Spleen (tissue), 11 donors: ENCODE measurements at regions not wholly inside any gene's neighbourhood (a gene's known extent, or its start where the extent isn't known, plus 50 kb on each side); places are given as distances from the start of the nearest gene placed in this dataset.

ENCODE experiments used
- DNase-seq: peaks from one replicate; pipeline ENCODE4 v3.0.0-alpha.2; 2020
- H3K27ac ChIP-seq, 8 donors: fragments of 200-600 bp; sonication (generic) in 7 of 8; 1 replicate in 4 of 8; 2 replicates in 4 of 8; pipeline versions ENCODE4 v1.5.0 to v1.8.0; 2016 to 2021; ENCODE audit warnings: inconsistent platforms in 4 of 8, mild to moderate bottlenecking in 4 of 8, moderate library complexity in 1 of 8
- H3K27me3 ChIP-seq, 7 donors: fragments of 200-600 bp; sonication (generic) in 6 of 7; replicated peaks in 1 of 7; 1 replicate in 4 of 7; 2 replicates in 3 of 7; pipeline versions ENCODE4 v1.5.0 to v1.8.0; 2016 to 2021; ENCODE audit warnings: inconsistent platforms in 3 of 7, mild to moderate bottlenecking in 1 of 7
- H3K36me3 ChIP-seq, 6 donors: fragments of 200-600 bp; sonication (generic) in 5 of 6; 1 replicate in 4 of 6; 2 replicates in 2 of 6; pipeline versions ENCODE4 v1.5.0 to v1.8.0; 2016 to 2021; ENCODE audit warnings: inconsistent platforms in 2 of 6
- H3K4me1 ChIP-seq, 6 donors: fragments of 200-600 bp; sonication (generic) in 5 of 6; 1 replicate in 3 of 6; 2 replicates in 3 of 6; pipeline versions ENCODE4 v1.5.0 to v1.8.0; 2016 to 2021; ENCODE audit warnings: inconsistent platforms in 3 of 6
- H3K4me3 ChIP-seq, 8 donors: fragments of 200-600 bp; sonication (generic) in 7 of 8; 1 replicate in 4 of 8; 2 replicates in 4 of 8; pipeline versions ENCODE4 v1.5.0 to v1.8.0; 2016 to 2021; ENCODE audit warnings: inconsistent platforms in 4 of 8, mild to moderate bottlenecking in 4 of 8, moderate library complexity in 2 of 8
- H3K9me3 ChIP-seq, 8 donors: fragments of 200-600 bp; sonication (generic) in 7 of 8; 1 replicate in 4 of 8; 2 replicates in 4 of 8; pipeline versions ENCODE4 v1.5.0 to v1.8.0; 2016 to 2021; ENCODE audit warnings: inconsistent platforms in 4 of 8
- POLR2A ChIP-seq, 3 donors: fragments of 450-650 bp; IDR thresholded peaks; one replicate each; pipeline ENCODE4 v1.5.1; 2017; ENCODE audit warnings: antibody characterized with exemption in 3 of 3, mild to moderate bottlenecking in 1 of 3
- POLR2AphosphoS5 ChIP-seq, 3 donors: sonication (generic); formaldehyde crosslinking; IDR thresholded peaks; one replicate each; pipeline ENCODE4 v1.5.1; 2017; ENCODE audit warnings: antibody characterized with exemption in 3 of 3
- WGBS, 5 donors: extraction: QIAGEN DNeasy Blood & Tissue Kit in 3 of 5; methylation state at CpG; one replicate each; pipeline versions ENCODE4 v1.1.5 to v1.1.7; 2013 to 2018; 5-methylcytosine and 5-hydroxymethylcytosine counted together
- intact Hi-C: fragments of 100-400 bp; cut with DNase I; formaldehyde crosslinking; loops from one replicate; pipeline ENCODE4 v1.15.0; 2023; ENCODE audit warnings: low total_unique reads
- TF ChIP-seq, protein P1 (sequence below), 11 experiments: fragments of 200-600 bp in 7 of 11; fragments of 450-650 bp in 4 of 11; sonication (generic) in 4 of 11; IDR thresholded peaks in 8 of 11; conservative IDR thresholded peaks in 3 of 11; 1 replicate in 7 of 11; 2 replicates in 4 of 11; pipeline versions ENCODE4 v1.4.0 to v1.8.0; 2016 to 2021; ENCODE audit warnings: antibody characterized with exemption in 11 of 11, inconsistent platforms in 4 of 11, mild to moderate bottlenecking in 1 of 11
- donor health status: healthy with polysubstance abuse.
- donor health status: DM: no; HTN: no; CAD: no; lungs with moderate emphysema.
- donor health status: DM: no; HTN: no; CAD: no.
- donor health status: Bipolar disorder and iron deficiency.
- donor health status: healthy.
- donor health status: DM: no; HTN: no; CAD: no.
- donor health status: DM: yes; HTN: yes; CAD: no.

- DNase-seq = no peak
- H3K9me3 ChIP-seq = no peaks in the 10 kb centered on the region
- TF ChIP-seq POLR2A (IDR thresholded peaks at IDR 0.05) (no peak), POLR2AphosphoS5 (IDR thresholded peaks at IDR 0.05) (no peak)
- TF ChIP-seq, protein P1, sequence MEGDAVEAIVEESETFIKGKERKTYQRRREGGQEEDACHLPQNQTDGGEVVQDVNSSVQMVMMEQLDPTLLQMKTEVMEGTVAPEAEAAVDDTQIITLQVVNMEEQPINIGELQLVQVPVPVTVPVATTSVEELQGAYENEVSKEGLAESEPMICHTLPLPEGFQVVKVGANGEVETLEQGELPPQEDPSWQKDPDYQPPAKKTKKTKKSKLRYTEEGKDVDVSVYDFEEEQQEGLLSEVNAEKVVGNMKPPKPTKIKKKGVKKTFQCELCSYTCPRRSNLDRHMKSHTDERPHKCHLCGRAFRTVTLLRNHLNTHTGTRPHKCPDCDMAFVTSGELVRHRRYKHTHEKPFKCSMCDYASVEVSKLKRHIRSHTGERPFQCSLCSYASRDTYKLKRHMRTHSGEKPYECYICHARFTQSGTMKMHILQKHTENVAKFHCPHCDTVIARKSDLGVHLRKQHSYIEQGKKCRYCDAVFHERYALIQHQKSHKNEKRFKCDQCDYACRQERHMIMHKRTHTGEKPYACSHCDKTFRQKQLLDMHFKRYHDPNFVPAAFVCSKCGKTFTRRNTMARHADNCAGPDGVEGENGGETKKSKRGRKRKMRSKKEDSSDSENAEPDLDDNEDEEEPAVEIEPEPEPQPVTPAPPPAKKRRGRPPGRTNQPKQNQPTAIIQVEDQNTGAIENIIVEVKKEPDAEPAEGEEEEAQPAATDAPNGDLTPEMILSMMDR (IDR thresholded peaks at IDR 0.05 in 8 of 11, conservative IDR thresholded peaks at IDR 0.05 in 3 of 11) = no peak
- no peaks in the 10 kb centered on the region for H3K36me3 ChIP-seq
- no peaks in the 10 kb centered on the region for H3K4me1 ChIP-seq
- H3K27me3 ChIP-seq = peaks cover 0 to 43% (median 0%) of the 10 kb centered on the region in 7 donors
- 0 to 10% (median 1%) methylated on average over 3 of the region's 3 CpGs for whole genome bisulfite sequencing, 5 donors
- intact Hi-C loops = no loop called here
- H3K27ac ChIP-seq = no peak overlapping the region
- H3K4me3 ChIP-seq = no peak overlapping the region
Observed at GRCh38 chr11:114794048-114794684, 115.8 kb downstream of the NXPE2 start.

GRCh38 chr11:114796954-114797721 lies 118.8 kb downstream of the NXPE2 start:
- peaks cover 0 to 43% (median 0%) of the 10 kb centered on the region in 7 donors for H3K27me3 ChIP-seq
- no peaks in the 10 kb centered on the region for H3K9me3 ChIP-seq
- TF ChIP-seq POLR2A (IDR thresholded peaks at IDR 0.05) = no peak
- TF ChIP-seq POLR2AphosphoS5 (IDR thresholded peaks at IDR 0.05) = no peak
- TF ChIP-seq, protein P1 (IDR thresholded peaks at IDR 0.05 in 8 of 11, conservative IDR thresholded peaks at IDR 0.05 in 3 of 11) = no peak
- H3K4me1 ChIP-seq = no peaks in the 10 kb centered on the region
- no peak overlapping the region for H3K27ac ChIP-seq
- 45 to 51% (median 49%) methylated on average over 9 of the region's 9 CpGs for WGBS, 5 donors
- no peak for DNase-seq
- no peaks in the 10 kb centered on the region for H3K36me3 ChIP-seq
- H3K4me3 ChIP-seq = no peak overlapping the region
- intact Hi-C loops = no loop called here

DNA sequence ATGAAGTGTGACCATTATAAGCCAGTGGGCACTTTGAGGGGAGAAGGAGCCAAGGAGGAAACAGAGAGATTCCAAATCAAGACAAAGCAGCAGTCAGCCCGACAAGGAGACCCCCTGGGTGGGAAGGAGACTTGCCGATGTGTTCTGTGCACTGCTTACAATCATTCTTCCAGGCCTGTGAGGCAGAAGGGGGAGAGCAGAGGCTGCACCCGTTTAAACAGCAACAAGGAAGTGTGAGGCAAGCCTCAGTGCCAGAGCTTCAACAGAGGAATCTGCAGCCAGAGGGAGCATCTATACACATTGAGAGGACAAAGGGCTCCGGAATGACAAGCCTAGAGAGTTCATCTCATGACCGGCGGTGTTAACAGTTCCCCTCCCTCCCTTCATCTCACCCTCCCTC lies 121.1 kb downstream of the NXPE2 start:
- Histone ChIP-seq H3K4me1 (no peaks in the 10 kb centered on the region), H3K36me3 (no peaks in the 10 kb centered on the region), H3K4me3 (no peak overlapping the region), H3K9me3 (peaks cover 0 to 9% (median 0%) of the 10 kb centered on the region in 8 donors), H3K27ac (no peak overlapping the region), H3K27me3 (peaks cover 0 to 45% (median 0%) of the 10 kb centered on the region in 7 donors)
- TF ChIP-seq, protein P1 (IDR thresholded peaks at IDR 0.05 in 8 of 11, conservative IDR thresholded peaks at IDR 0.05 in 3 of 11) = no peak
- TF ChIP-seq POLR2AphosphoS5 (IDR thresholded peaks at IDR 0.05) (no peak), POLR2A (IDR thresholded peaks at IDR 0.05) (no peak)
- no peak for DNase-seq
- WGBS, 5 donors = 10 to 14% (median 11%) methylated on average over 6 of the region's 6 CpGs
- intact Hi-C loops = no loop called here

DNA sequence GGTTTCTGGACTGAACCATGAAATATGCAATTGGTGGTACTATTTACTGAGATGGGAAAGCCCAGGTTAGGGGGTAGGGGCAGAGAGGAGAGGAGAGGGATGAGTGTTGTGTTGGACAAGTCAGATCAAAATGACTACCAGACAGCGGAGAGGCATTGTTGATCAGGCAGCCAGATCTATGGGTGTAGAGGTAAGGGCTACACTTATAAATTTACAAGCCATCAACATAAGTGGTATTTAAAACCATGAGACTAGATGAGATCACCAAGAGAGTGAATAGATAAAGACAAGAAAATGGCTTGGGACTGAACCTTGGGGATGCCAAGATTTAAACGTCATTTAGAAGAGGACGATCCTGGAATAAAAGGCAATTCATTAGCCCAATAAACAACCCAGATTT lies 123.4 kb downstream of the NXPE2 start:
- no peak for DNase-seq
- no peak overlapping the region for H3K27ac ChIP-seq
- 88 to 97% (median 91%) methylated on average over 3 of the region's 3 CpGs for WGBS, 5 donors
- H3K36me3 ChIP-seq = no peaks in the 10 kb centered on the region
- intact Hi-C loops = no loop called here
- no peak for TF ChIP-seq POLR2AphosphoS5 (IDR thresholded peaks at IDR 0.05)
- no peak for TF ChIP-seq POLR2A (IDR thresholded peaks at IDR 0.05)
- TF ChIP-seq, protein P1 (IDR thresholded peaks at IDR 0.05 in 8 of 11, conservative IDR thresholded peaks at IDR 0.05 in 3 of 11) = no peak
- no peaks in the 10 kb centered on the region for H3K4me1 ChIP-seq
- peaks cover 0 to 36% (median 0%) of the 10 kb centered on the region in 7 donors for H3K27me3 ChIP-seq
- peaks cover 0 to 9% (median 0%) of the 10 kb centered on the region in 8 donors for H3K9me3 ChIP-seq
- no peak overlapping the region for H3K4me3 ChIP-seq
